GM12878 (cell line): ENCODE measurements at regions not wholly inside any gene's neighbourhood (a gene's known extent, or its start where the extent isn't known, plus 50 kb on each side); places are given as distances from the start of the nearest gene placed in this dataset.

Experiments used
- ATAC-seq: fragments of 200-7000 bp; cut with Tn5 transposase; 3 replicates; pipeline ENCODE4 v1.9.1; 2020; ENCODE audit warnings: mild to moderate bottlenecking, moderate library complexity
- BruUV-seq: library from RNA; stranded (reverse); fragments of 400-500 nt; replicated peaks from 2 replicates; lab custom pipeline; 2021; lab: Mats Ljungman, UMichigan
- CTCF ChIA-PET: fragments of 300-600 bp; sonication (Branson Sonifier 250); formaldehyde crosslinking; extraction: SDS; loops from one replicate; lab custom pipeline; 2021; ENCODE audit warnings: inconsistent platforms; lab: Yijun Ruan, JAX
- POLR2A ChIA-PET: fragments of 350-600 bp; formaldehyde crosslinking; extraction: SDS; loops from one replicate; lab custom pipeline; 2021; ENCODE audit warnings: inconsistent platforms; lab: Charles Lee
- RAD21 ChIA-PET: fragments of 300-600 bp; sonication (Branson Sonifier 250); formaldehyde crosslinking; loops from one replicate; lab custom pipeline; 2023; ENCODE audit warnings: antibody characterized with exemption; ENCODE audit not compliant: unreplicated experiment; lab: Charles Lee
- SMC1A ChIA-PET: fragments of 300-600 bp; sonication (Branson Sonifier 250); formaldehyde crosslinking; loops from one replicate; lab custom pipeline; 2023; ENCODE audit not compliant: unreplicated experiment, uncharacterized antibody; lab: Charles Lee
- DNase-seq: peaks from one replicate; pipeline ENCODE4 v3.0.0-alpha.2; 2011; ENCODE audit warnings: low read depth, low spot score
- FAIRE-seq: peaks from 3 replicates; lab custom pipeline; 2011; peaks lifted over from hg19 to GRCh38; lab: Jason Lieb, UNC
- H2AFZ ChIP-seq: 2 replicates; pipeline ENCODE4 v1.6.0; 2011; ENCODE audit warnings: low read depth, low read length, control low read depth; ENCODE audit not compliant: control insufficient read depth
- H3K27ac ChIP-seq: 2 replicates; pipeline ENCODE4 v1.5.1; 2011; ENCODE audit warnings: control low read depth; ENCODE audit not compliant: control insufficient read depth, insufficient read depth
- H3K27me3 ChIP-seq, 2 experiments: replicated peaks in 1 of 2; 2 replicates each; pipeline versions ENCODE4 v1.6.0 to v1.6.1; 2011; ENCODE audit warnings: low read length in 1 of 2; ENCODE audit not compliant: control insufficient read depth in 2 of 2, insufficient read depth in 2 of 2
- H3K36me3 ChIP-seq, 2 experiments: 2 replicates each; pipeline ENCODE4 v1.5.1; 2011; ENCODE audit warnings: low read length in 1 of 2; ENCODE audit not compliant: control insufficient read depth in 2 of 2, insufficient read depth in 2 of 2
- H3K4me1 ChIP-seq: 2 replicates; pipeline ENCODE4 v1.6.1; 2011; ENCODE audit warnings: mild to moderate bottlenecking, low read length, moderate library complexity, mixed read lengths; ENCODE audit not compliant: control insufficient read depth, insufficient read depth
- H3K4me2 ChIP-seq: 2 replicates; pipeline ENCODE4 v1.6.0; 2011; ENCODE audit warnings: control low read depth; ENCODE audit not compliant: control insufficient read depth, insufficient read depth
- H3K4me3 ChIP-seq: fragments of 200-600 bp; sonication (generic); 2 replicates; pipeline ENCODE4 v1.5.1; 2016
- H3K79me2 ChIP-seq: 2 replicates; pipeline ENCODE4 v1.6.0; 2011; ENCODE audit warnings: low read length; ENCODE audit not compliant: control insufficient read depth, insufficient read depth
- H3K9ac ChIP-seq: 2 replicates; pipeline ENCODE4 v1.8.0; 2011; ENCODE audit warnings: low read length, control low read depth, mixed read lengths; ENCODE audit not compliant: control insufficient read depth, insufficient read depth
- H3K9me3 ChIP-seq: replicated peaks from 3 replicates; pipeline ENCODE4 v1.5.1; 2011; ENCODE audit warnings: mild to moderate bottlenecking, low read length; ENCODE audit not compliant: control insufficient read depth, insufficient read depth
- H4K20me1 ChIP-seq: 2 replicates; pipeline ENCODE4 v1.6.0; 2011; ENCODE audit not compliant: control insufficient read depth, insufficient read depth
- CHD1 ChIP-seq: IDR thresholded peaks from 2 replicates; pipeline ENCODE4 v1.6.1; 2012; ENCODE audit warnings: low read depth, low read length, improper control_type of control experiment
- EP300 ChIP-seq, 2 experiments: fragments of 150-350 bp in 1 of 2; IDR thresholded peaks; 2 replicates each; pipeline ENCODE4 v1.6.1; 2011 to 2012; ENCODE audit warnings: low read depth in 2 of 2, low read length in 2 of 2, borderline replicate concordance in 1 of 2, improper control_type of control experiment in 1 of 2, inconsistent platforms in 1 of 2; ENCODE audit not compliant: control insufficient read depth in 1 of 2
- FOXM1 ChIP-seq: IDR thresholded peaks from 2 replicates; pipeline ENCODE4 v1.6.1; 2012; ENCODE audit warnings: low read depth, mild to moderate bottlenecking, inconsistent platforms, low read length, moderate library complexity
- NFXL1 ChIP-seq: fragments of 450-650 bp; IDR thresholded peaks from 2 replicates; pipeline ENCODE4 v1.6.1; 2017; ENCODE audit warnings: antibody characterized with exemption, mild to moderate bottlenecking, borderline replicate concordance
- NR2C1 ChIP-seq: fragments of 450-650 bp; IDR thresholded peaks from 2 replicates; pipeline ENCODE4 v1.6.1; 2017; ENCODE audit warnings: antibody characterized with exemption, mild to moderate bottlenecking, moderate library complexity
- PAX5 ChIP-seq: IDR thresholded peaks from 2 replicates; pipeline ENCODE4 v1.6.1; 2011; ENCODE audit warnings: low read depth, low read length, borderline replicate concordance
- SMC3 ChIP-seq: IDR thresholded peaks from 2 replicates; pipeline ENCODE4 v1.6.1; 2011; ENCODE audit warnings: low read length, improper control_type of control experiment, borderline replicate concordance
- in situ Hi-C: fragments of 300-500 bp; cut with MboI; formaldehyde crosslinking; loops from 9 replicates; pipeline ENCODE4 v1.14.3; 2018; ENCODE audit warnings: mixed read lengths
- intact Hi-C: fragments of 100-400 bp; cut with micrococcal nuclease; formaldehyde crosslinking; loops from one replicate; pipeline ENCODE4 v1.14.2; 2022; ENCODE audit not compliant: unreplicated experiment
- TF ChIP-seq, protein P1 (sequence below): fragments of 450-650 bp; IDR thresholded peaks from 2 replicates; pipeline ENCODE4 v1.6.1; 2017; ENCODE audit warnings: mild to moderate bottlenecking, low read depth, inconsistent platforms; ENCODE audit not compliant: poor library complexity, severe bottlenecking
- TF ChIP-seq, protein P2 (sequence below): fragments of 450-650 bp; formaldehyde crosslinking; IDR thresholded peaks from 2 replicates; pipeline ENCODE4 v1.4.0; 2020; ENCODE audit warnings: mild to moderate bottlenecking, moderate library complexity
- TF ChIP-seq, protein P3 (sequence below): fragments of 450-650 bp; IDR thresholded peaks from 2 replicates; pipeline ENCODE4 v1.6.1; 2018; ENCODE audit warnings: mild to moderate bottlenecking, low read depth, moderate library complexity; ENCODE audit not compliant: partially characterized antibody
- TF ChIP-seq, protein P4 (sequence below), 3 experiments: IDR thresholded peaks in 2 of 3; conservative IDR thresholded peaks in 1 of 3; 2 replicates each; pipeline ENCODE4 v1.5.1; 2011; ENCODE audit warnings: low read depth in 3 of 3, low read length in 3 of 3, mild to moderate bottlenecking in 3 of 3, control low read depth in 2 of 3, moderate library complexity in 2 of 3, inconsistent platforms in 1 of 3, mixed read lengths in 1 of 3; ENCODE audit not compliant: control insufficient read depth in 2 of 3, insufficient read depth in 1 of 3; ENCODE audit errors: extremely low read depth in 1 of 3

DNA sequence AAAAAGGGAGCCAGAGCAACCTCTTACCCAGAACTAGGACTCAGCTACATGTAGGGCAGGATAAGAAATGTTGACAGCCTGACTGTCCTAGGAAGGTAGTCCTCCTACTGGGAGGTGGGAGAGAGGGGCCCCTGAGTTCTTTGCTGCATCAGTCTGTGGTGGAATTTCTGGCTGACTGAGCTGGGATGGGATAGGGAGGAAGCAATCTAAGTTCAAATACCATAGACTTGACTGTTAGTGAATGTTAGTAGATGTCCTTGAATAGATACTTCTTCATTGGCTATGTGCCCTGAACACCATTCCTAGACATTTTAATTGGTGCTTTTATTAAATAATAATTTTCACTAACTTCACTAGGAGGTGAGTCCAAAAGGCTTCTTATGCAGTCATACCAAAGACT is 1343.6 kb upstream of the CITED2 start:
- ChIA-PET POLR2A (interaction anchor here (0.5 kb wide), 1 partner anchor 1399 kb away, joined by 3 read pairs; no protein-coding TSS in a partner anchor), SMC1A (interaction anchor here (1.6 kb wide), 1 partner anchor 10 kb away, joined by 5 read pairs; no protein-coding TSS in a partner anchor), CTCF (interaction anchor here (0.7 to 1.1 kb wide), 2 partner anchors 13 to 1345 kb away, joined by 3 read pairs; no protein-coding TSS in a partner anchor), RAD21 (no interaction called here)
- FAIRE-seq = no peak
- no peak overlapping the region for H2AFZ ChIP-seq
- H3K9me3 ChIP-seq = no peaks in the 10 kb centered on the region; the same call in 2 of the 3 replicates
- intact Hi-C loops = no loop called here
- H3K36me3 ChIP-seq = no peaks in the 10 kb centered on the region
- H3K27ac ChIP-seq = no peak overlapping the region
- H4K20me1 ChIP-seq = no peaks in the 10 kb centered on the region
- in situ Hi-C loops = no loop called here
- no peak for ATAC-seq
- H3K27me3 ChIP-seq = no peaks in the 10 kb centered on the region
- no peaks in the 10 kb centered on the region for H3K4me1 ChIP-seq
- H3K79me2 ChIP-seq = no peaks in the 10 kb centered on the region
- H3K4me2 ChIP-seq = no peak overlapping the region
- no TSS peak for BruUV-seq
- no peak for DNase-seq
- H3K9ac ChIP-seq = no peak overlapping the region
- no peak overlapping the region for H3K4me3 ChIP-seq
- TF ChIP-seq, protein P1, sequence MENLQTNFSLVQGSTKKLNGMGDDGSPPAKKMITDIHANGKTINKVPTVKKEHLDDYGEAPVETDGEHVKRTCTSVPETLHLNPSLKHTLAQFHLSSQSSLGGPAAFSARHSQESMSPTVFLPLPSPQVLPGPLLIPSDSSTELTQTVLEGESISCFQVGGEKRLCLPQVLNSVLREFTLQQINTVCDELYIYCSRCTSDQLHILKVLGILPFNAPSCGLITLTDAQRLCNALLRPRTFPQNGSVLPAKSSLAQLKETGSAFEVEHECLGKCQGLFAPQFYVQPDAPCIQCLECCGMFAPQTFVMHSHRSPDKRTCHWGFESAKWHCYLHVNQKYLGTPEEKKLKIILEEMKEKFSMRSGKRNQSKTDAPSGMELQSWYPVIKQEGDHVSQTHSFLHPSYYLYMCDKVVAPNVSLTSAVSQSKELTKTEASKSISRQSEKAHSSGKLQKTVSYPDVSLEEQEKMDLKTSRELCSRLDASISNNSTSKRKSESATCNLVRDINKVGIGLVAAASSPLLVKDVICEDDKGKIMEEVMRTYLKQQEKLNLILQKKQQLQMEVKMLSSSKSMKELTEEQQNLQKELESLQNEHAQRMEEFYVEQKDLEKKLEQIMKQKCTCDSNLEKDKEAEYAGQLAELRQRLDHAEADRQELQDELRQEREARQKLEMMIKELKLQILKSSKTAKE = no peak
- TF ChIP-seq PAX5 (no peak), SMC3 (no peak), EP300 (IDR thresholded peaks at IDR 0.05; ENCODE audit: borderline replicate concordance in 1 of 2, control insufficient read depth in 1 of 2, low read depth in 2 of 2, low read length in 2 of 2) (no peak), NR2C1 (no peak), NFXL1 (no peak), CHD1 (no peak), FOXM1 (no peak)
- TF ChIP-seq, protein P2, sequence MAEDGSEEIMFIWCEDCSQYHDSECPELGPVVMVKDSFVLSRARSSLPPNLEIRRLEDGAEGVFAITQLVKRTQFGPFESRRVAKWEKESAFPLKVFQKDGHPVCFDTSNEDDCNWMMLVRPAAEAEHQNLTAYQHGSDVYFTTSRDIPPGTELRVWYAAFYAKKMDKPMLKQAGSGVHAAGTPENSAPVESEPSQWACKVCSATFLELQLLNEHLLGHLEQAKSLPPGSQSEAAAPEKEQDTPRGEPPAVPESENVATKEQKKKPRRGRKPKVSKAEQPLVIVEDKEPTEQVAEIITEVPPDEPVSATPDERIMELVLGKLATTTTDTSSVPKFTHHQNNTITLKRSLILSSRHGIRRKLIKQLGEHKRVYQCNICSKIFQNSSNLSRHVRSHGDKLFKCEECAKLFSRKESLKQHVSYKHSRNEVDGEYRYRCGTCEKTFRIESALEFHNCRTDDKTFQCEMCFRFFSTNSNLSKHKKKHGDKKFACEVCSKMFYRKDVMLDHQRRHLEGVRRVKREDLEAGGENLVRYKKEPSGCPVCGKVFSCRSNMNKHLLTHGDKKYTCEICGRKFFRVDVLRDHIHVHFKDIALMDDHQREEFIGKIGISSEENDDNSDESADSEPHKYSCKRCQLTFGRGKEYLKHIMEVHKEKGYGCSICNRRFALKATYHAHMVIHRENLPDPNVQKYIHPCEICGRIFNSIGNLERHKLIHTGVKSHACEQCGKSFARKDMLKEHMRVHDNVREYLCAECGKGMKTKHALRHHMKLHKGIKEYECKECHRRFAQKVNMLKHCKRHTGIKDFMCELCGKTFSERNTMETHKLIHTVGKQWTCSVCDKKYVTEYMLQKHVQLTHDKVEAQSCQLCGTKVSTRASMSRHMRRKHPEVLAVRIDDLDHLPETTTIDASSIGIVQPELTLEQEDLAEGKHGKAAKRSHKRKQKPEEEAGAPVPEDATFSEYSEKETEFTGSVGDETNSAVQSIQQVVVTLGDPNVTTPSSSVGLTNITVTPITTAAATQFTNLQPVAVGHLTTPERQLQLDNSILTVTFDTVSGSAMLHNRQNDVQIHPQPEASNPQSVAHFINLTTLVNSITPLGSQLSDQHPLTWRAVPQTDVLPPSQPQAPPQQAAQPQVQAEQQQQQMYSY = no peak
- TF ChIP-seq, protein P3, sequence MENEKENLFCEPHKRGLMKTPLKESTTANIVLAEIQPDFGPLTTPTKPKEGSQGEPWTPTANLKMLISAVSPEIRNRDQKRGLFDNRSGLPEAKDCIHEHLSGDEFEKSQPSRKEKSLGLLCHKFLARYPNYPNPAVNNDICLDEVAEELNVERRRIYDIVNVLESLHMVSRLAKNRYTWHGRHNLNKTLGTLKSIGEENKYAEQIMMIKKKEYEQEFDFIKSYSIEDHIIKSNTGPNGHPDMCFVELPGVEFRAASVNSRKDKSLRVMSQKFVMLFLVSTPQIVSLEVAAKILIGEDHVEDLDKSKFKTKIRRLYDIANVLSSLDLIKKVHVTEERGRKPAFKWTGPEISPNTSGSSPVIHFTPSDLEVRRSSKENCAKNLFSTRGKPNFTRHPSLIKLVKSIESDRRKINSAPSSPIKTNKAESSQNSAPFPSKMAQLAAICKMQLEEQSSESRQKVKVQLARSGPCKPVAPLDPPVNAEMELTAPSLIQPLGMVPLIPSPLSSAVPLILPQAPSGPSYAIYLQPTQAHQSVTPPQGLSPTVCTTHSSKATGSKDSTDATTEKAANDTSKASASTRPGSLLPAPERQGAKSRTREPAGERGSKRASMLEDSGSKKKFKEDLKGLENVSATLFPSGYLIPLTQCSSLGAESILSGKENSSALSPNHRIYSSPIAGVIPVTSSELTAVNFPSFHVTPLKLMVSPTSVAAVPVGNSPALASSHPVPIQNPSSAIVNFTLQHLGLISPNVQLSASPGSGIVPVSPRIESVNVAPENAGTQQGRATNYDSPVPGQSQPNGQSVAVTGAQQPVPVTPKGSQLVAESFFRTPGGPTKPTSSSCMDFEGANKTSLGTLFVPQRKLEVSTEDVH = no peak
- TF ChIP-seq, protein P4, sequence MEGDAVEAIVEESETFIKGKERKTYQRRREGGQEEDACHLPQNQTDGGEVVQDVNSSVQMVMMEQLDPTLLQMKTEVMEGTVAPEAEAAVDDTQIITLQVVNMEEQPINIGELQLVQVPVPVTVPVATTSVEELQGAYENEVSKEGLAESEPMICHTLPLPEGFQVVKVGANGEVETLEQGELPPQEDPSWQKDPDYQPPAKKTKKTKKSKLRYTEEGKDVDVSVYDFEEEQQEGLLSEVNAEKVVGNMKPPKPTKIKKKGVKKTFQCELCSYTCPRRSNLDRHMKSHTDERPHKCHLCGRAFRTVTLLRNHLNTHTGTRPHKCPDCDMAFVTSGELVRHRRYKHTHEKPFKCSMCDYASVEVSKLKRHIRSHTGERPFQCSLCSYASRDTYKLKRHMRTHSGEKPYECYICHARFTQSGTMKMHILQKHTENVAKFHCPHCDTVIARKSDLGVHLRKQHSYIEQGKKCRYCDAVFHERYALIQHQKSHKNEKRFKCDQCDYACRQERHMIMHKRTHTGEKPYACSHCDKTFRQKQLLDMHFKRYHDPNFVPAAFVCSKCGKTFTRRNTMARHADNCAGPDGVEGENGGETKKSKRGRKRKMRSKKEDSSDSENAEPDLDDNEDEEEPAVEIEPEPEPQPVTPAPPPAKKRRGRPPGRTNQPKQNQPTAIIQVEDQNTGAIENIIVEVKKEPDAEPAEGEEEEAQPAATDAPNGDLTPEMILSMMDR (IDR thresholded peaks at IDR 0.05 in 2 of 3, conservative IDR thresholded peaks at IDR 0.05 in 1 of 3; ENCODE audit: control insufficient read depth in 2 of 3, extremely low read depth in 1 of 3, insufficient read depth in 1 of 3, low read depth in 3 of 3, low read length in 3 of 3) = no peak
